T-helper 2 cell (primary cell): ENCODE measurements at regions not wholly inside any gene's neighbourhood (a gene's known extent, or its start where the extent isn't known, plus 50 kb on each side); places are given as distances from the start of the nearest gene placed in this dataset.
A peak's percentile ranks its signal among the peaks of the same experiment; 100 is the strongest.

Experiments
- DNase-seq, 5 experiments: peaks; one replicate each; pipeline versions ENCODE4 v3.0.0 to v3.0.0-alpha.2; 2012 to 2022

DNA sequence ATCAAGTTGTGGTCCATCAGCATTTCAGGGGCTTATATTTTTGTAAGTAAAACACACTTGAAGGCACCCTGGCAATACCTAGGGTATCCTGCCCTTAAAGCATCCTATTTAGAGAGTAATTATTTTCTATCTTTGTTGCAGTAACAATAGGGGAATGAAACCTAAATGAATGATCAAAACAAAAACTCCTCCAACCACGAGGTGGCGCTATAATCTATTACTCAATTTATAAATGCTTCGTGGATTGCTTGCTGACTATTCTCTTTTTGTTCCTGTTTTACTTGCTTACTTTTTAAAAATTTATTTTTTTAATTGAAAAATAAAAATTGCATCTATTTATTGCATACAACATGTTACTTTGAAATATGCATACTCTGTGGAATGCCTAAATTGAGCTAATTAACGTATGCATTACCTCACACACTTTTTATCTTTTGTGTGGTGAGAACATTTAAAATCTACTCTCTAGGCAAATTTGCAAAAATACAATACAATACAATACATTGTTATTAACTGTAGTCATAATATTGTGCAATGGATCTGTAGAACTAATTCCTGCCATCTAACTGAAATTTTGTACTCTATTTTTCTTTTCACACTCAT is 147.7 kb upstream of the BMPER start:
- DNase-seq = peak in 1 of 5 experiments; percentile 9

DNA sequence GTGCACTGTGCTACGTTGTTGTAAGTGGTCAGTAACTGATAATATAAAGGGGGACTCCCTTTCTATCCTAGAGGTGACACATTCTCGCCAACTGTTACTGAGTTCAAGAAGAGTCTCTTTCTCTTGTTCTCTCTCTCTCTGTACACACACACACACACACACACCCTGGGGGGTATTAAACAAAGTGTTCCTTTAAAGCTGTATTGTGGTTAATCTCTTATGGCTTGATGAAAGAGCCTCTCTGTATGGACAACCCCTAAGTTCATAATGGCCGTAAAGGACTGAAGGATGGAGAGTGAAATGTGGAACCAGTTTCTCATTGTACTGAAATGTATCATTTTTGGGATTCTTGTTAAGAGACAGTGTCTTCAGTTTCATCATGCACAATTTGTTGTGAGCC is 145.2 kb upstream of the BMPER start:
- DNase-seq = no peak

DNA sequence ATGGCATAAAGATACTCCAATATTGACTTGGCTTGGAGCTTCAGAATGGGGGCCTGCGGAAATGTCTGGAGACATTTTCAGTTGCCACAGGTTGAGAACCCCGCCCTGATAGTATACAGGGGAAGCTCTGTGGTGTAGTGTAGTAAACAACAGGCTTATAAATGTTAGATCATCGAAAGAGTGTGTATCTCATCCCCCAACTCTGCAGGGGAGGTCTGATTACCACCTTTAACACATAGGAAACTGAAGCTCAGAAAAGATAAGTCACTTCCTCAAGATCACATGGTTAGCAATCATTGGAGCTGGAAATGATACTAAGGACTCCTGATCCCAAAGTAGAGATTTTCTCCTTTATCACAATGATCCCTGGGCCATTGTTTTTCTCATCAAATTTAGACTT is 144.5 kb upstream of the BMPER start:
- no peak for DNase-seq

DNA sequence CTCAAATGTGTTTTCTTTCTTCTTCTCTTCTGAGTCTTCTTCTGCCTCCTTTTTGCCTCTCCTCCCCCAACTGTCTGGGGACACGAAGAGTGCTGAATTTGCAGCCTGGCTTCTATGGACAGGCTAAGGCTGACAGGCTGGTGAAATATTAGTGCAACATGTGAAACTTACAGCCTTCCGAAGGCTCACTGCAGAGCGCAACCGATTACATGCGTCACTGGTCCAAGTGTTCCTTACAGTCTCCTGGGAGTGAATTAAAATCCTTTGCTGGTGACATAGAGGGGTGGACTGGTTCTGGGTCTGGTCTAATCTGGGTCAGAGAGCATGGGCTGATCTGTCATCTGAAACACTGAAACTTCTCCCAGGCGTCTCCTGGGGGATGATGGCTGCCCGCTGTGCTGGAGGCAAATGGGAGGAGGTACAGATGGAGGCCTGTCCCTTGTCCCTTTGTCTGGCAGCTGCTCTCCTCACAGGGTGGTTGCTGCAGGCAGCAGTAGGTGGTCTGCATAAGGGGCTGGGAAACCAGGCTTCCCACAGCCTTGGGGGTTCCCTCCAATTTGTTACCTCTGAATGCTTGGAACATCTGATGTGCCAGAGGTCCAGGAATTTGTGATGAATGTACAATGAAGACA is 143.8 kb upstream of the BMPER start:
- DNase-seq = no peak

DNA sequence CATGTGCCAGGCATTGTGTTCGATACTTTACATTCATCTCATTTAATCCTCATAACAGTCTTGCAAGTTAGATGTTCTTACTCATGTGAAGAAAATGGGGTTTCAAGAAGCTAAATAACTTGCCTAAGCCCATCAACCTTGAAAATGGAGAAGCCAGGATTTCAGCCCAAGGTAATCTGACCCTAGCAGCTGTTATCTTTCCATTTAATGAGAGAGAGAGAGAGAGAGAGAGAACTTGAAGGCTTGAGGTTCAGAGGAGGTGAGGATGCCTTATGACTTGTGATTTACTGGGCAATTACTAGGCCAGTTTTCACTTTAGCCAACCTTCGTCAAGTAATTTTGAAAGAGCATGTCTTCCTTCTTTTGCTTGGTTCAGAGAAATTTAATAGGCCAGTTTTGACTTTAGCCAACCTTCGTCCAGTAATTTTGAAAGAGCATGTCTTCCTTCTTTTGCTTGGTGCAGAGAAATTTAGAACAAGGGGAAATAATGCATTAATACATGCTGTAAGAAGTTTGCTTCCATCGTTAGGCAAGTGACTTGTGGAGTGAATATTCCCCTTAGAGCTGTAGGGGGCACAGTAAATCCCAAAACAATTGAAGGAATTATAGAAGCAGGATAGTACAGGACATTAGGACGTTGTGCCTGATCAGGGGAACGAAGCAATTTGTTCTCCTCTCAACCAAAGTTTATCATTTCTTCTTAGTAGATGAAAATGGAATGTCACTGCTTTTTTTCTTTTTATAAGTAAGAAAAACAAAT is 143.0 kb upstream of the BMPER start:
- no peak for DNase-seq

DNA sequence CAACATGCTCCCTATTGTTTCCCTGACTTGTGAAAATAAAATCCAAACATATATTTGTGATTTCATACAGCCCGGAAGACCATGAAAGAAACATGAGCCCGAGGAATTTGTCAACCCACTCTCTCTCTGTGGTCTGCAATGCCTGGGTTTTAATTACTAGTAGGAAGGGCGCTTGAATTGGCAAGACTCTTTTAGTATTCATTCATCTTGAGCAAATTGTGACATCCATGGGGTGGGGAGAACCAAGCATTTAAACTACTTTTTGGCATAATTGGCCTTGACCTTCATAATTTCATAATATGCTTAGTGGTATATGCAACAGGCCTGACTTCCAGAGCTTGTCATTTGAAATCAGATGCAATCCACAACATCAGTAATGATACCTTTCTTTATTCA is 142.4 kb upstream of the BMPER start:
- DNase-seq = no peak

DNA sequence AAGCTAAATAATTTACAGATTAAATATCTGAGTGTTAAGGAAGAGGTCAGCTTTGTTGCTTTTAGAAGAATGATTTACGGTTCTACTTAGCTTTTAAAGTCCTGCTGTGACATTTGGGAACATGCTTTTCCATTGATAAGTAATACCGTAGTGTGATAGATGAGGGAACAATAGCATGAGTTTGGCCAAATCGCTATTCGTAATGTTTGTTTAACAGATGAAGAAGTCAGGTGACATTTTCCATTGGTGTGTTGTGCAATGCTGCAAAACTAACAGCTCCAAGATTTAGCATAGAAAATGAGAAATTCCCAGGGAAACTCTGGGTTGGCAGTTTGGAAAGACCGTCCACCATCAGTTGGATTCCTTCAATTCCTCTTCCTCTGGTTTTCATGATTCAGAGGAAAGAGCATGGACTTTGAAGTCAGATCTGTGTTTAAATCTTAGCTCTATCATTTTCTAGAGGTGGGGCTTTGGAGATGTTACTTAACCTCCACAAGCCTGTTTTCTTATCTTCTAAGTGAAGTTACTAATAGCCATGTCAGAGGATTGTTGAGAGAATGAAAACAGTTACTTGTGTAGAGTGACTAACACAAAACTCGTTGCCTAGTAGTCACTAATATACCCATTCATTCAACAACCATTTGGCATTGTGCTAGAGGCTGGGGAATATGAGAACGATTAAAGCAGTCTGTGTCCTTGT is 140.4 kb upstream of the BMPER start:
- no peak for DNase-seq

DNA sequence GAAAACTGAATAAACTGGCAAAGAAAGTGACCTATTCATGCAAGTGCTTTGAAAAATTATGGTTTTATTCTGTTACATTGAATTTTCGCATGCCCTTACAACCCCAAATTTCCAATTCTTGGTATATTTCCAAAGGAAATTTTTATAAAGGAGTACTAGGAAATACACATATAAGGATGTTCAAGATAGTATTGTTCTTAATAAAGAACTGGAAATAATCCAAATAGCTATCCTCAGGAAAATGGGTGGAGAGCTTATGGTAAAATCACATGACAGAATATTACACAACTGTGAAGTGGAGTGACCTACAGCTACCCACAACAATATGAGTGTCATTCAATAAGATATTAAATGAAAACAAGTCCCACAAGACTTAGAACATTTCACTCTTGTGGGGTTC is 138.9 kb upstream of the BMPER start:
- DNase-seq = no peak

DNA sequence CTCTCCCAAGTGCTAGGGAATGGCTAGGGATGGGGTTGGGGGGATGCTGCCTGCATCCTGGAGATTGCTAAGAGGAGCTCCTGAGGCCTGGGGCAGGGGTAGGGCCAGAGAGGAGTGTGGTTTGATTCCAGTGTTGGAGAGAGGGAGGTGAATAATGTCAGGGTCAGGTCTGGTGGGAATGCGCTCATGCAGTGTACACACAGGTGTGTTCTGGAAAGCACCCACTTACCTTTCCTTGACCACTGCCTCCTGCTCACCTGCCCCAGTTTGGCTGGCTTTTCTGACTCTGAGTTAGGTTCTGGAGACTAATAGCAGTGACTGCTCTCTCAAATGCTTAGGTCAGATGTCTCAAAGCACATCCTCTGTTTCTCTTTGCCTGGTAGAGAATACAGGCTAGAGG is 135.4 kb upstream of the BMPER start:
- no peak for DNase-seq

DNA sequence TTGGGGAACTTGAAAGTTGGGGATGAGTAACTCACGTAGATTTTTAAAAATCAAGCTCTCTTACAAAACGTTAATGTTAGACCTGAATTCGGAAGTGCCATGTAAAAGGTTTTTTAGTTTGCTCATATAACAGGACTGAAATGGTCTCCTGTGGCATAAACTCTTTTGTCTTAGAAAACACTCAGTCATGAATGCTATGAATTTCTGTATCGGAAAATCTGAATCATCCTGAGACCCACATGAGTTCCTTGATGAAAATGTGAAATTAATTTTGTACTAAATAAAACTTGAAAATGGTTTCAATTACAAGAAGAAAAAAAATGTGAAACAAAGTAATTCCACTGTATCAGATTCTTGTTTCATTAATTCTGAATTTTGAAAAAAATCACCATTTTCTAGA is 134.8 kb upstream of the BMPER start:
- no peak for DNase-seq

DNA sequence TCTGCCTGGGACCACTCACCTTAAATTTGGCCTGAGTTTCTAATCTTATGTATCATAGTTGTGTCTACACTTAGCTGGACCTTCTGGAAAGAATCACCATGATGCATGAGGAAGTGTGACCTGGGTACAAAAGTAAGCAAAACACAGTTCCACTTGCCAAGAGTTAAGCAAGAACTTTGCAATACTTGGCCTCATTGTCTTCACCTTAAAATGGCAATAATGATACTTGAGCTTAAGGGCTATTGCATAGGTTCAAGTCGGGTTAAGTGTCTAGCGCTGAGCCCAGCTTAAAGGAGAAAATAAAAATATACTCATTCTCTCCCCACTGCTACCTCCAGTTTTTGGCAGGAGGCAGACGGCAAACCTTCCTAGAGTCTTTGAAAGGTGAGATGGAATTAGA is 133.9 kb upstream of the BMPER start:
- DNase-seq = no peak

DNA sequence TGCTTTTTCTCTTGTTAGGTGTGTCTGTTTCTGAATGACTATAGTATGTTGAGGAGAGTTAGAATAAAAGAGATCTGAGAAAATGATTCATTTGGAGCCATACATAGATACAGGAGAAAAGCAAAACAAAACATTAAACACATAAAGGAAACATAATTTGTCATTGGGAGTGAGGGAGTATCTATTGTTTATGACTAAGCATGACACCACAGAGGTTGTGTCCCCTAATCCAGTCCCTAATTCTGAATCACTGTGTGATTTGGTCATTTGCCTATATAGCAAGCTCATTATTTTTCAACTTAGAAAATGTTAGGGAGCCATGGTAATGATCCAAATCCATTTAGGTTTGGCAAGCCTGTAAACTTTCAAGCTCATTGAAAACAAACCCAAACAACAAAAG is 132.3 kb upstream of the BMPER start:
- DNase-seq = no peak

DNA sequence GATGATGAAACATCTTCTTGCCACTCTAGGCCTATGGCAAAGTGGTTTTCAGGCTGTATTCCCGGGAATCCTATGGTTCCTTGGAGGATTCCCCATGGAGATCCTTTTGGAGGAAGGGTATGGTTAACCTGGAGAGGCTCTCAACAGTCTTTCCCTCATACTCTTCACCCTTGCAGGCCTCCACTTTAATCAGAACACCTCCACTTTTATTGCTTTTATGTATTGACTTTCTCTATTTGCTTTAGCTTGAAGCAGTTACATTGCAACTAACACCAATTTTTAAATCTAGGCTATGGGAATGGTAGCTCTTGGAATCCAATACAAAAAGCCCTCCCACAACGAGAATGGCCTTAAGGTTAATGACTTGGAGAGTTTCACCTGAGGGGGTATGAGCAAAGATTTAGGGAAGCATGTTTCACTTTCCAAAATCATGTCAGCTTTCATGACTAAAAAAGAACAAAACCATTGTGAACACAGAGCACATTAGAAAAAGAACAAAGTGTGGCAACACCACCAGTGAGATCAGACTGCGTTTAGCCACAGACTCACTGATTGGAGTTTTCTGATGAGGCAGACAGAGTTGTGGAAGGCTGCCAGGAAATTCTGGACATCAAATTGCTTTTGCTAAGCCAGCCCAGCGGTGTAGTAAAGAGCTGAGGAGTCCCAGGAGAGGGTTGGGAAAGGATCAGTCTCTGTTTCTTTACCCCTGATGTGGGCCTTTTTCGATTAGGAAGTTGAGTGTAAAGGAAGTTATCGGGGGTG is 130.4 kb upstream of the BMPER start:
- no peak for DNase-seq

DNA sequence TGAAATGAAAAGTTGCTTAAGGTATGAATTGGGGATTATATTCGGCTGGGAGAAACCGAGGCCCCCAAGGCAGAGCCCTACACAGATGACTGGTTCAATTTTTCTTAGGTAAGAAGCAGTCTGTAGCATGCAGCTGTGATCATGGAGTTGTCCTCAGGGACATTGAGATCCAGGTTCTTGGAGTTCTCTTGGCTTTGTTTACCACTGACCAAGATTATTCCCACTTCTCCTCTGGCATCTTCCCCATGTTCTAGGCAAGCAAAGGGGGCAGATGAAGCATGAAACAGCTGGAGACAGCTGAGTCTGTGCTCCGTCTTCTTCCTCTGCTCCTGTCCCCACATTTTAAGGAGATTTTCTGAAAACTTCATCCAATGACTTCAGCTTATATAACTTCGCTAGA is 129.5 kb upstream of the BMPER start:
- no peak for DNase-seq

DNA sequence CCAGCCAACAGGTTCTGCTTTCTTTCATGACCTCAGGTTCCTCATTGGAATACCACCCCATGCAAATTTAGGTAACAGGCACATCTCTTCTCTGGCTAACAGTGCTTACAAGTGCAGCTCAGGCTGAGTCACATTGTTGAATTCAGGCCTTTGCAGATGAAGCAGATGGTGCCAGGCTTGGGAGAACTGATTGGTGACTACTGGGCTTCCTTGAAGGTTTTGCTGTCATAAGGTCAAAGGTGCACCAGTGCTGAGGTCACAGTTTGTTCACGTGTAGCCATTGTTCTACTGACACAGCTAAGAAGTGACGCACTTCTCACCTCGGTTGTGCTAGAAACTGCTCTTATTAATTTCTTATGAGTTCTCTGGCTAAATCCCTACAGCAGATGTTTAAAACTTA is 128.6 kb upstream of the BMPER start:
- DNase-seq = no peak

DNA sequence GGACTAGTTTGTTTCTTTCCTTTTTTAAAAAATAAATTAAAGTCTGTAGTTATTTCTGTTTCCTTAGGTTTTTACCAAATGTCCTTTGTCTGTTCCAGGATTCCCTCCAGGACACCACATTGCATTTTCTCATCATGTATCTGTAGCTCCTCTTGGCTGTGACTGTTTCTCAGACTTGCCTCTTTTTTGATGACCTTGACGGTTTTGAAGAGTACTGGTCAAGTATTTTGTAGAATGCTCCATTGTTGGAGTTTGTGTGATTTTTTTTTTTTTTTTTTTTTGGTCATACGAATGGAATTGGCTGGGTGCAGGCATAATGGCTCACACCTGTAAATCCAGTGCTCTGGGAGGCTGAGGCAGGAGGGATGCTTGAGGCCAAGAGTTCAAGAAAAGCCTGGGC is 127.1 kb upstream of the BMPER start:
- DNase-seq = no peak

DNA sequence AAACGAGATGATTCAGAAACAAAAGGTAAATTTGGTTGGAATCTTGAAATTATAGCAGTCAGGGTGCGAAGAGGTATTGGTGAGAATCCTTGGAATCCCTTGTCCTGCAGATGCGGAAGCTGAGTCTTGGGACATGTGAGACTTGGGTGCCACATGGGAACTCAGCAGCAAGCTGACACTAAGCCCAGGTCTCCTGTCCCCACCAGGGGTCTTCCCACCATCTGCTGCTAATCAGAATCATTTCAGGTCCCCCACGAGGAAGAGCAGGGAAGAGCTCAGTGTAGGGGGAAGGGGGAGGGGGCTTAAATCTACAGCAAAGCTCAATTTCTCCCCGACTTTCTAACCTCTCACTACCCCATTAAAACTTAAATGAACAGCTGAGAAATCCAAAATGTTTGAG is 126.1 kb upstream of the BMPER start:
- no peak for DNase-seq

DNA sequence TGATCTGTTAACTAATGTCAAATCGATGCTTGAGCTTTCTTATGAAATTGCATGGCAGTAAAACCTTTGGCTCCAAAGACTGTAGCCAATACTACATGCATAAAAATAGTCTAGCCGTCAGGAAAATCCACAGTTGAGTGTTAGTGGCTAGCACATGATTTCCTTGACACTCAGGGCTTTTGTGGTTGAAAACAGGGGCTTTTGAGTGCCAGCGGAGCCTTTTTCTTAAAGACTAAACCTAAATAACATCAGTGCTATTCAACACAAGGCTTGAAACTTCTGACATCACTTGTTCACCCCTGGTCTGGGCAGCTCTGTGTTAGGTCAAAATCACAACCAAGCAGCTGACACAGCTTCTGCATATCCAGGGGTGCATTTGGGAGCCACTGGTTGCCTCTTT is 124.2 kb upstream of the BMPER start:
- no peak for DNase-seq

DNA sequence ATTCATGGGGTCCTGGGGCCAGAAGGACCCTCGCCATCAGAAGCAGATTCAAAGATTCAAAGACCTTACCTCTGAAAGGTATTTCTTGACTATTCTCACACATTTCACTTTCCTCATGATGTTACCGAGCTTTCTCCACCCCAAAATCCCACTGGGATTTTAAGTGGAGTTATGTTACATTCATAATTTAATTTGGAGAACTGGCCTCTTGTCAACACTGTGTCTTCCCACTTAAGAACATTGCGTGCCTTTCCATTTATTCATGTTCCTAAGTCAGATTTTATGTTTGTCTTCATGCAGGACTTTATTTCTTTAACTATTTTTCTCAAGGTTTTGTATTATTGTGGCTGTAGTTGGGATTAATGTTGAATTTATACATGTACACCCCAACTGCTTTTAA is 123.5 kb upstream of the BMPER start:
- no peak for DNase-seq

DNA sequence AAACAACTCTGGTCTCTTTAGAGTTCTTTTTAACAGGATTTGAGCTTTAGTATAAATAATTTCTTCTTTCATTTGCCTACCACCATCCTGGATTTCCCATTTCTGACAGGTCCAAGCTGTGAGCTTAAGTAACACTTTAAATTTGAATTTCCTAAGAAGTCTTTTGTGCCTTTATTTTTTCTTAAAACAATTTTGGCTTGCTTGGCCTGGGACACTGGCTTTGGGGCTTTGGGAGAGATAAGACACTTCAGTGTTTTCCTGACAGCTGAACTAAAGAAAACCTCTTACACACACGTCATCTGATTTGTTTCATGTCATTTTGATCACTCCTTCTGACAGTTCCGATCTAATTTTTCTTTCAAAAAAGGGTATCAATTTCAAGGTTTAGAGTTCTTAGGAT is 121.3 kb upstream of the BMPER start:
- DNase-seq = no peak

DNA sequence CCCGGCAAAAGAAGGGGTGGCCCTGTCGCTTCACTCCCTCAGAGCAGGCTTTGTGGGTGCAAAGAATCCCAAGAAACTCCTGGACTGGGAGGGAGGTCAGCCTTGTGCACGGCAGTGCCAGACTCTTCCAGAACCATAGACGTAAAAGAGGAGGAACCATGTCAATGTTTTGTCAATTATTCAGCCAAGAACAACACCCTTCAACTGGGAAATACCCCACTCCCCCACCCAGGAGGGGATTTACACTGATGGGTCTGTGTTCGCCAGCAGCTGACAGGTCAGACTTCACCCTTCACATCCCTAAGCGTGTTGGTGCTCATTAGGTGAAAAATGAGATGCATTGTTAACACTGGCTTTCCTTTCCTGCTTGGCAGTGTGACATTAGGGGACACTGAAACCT is 116.8 kb upstream of the BMPER start:
- DNase-seq = no peak

DNA sequence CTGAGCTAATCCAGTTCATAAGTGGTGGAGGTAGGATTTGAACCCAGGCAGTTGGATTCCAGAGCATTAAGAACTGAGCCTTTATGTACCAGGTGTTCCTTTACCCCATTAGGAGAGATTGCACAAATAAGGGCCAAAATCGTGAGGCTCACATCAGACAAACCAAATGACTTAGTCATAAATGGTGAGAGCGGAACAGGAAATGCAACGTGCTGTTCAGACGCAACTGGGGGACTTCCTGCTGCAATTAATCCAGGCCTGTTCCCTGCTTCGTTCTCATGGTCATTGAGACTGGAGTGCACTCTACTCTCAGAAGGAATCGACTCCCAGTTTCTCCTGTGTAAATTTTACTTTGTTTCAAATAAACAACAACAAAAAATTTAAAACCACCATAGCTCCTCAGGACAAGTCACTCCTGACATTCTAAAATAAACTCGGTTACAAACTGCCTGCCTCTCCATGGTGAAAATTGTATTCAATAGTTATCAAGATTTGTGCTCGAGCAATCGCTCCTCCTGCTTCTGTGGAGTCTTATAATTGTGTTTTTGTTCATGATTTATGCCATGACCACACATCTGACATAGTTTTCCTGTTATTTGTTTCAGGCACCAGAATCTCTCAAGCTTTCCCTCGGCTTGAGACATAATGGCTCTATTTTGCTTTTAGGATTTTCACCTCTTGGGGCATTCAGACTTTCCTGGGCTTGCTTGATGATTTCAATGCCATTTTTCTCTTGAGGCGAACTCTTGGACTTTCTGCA is 115.3 kb upstream of the BMPER start:
- no peak for DNase-seq
